ENCODE measurements at regions not wholly inside any gene's neighbourhood (a gene's known extent, or its start where the extent isn't known, plus 50 kb on each side); places are given as distances from the start of the nearest gene placed in this dataset.

- Mint-ChIP-seq H3K4me3 (no peak overlapping the region), H3K9me3 (no peaks in the 10 kb centered on the region), H3K36me3 (ENCODE audit: low read depth) (no peaks in the 10 kb centered on the region), H3K4me1 (ENCODE audit: low read depth) (no peaks in the 10 kb centered on the region), H3K27ac (no peak overlapping the region), H3K27me3 (peaks cover 6% of the 10 kb centered on the region)
- intact Hi-C loops (cut with DNase I, micrococcal nuclease) = no loop called here
- POLR2A ChIA-PET = no interaction called here
- Histone ChIP-seq H3K9me3 (ENCODE audit: control insufficient read depth in 1 of 2, insufficient read depth in 1 of 2, low read length in 2 of 2) (no peaks in the 10 kb centered on the region), H3K27ac (ENCODE audit: low read depth in 1 of 2, low read length in 2 of 2) (no peak overlapping the region), H3K27me3 (ENCODE audit: control insufficient read depth in 1 of 2, insufficient read depth in 2 of 2, low read length in 2 of 2) (no peaks in the 10 kb centered on the region), H3K36me3 (ENCODE audit: insufficient read depth, low read length) (no peaks in the 10 kb centered on the region), H3K4me1 (ENCODE audit: insufficient read depth, low read length) (no peaks in the 10 kb centered on the region), H3K4me3 (ENCODE audit: low read length) (no peak overlapping the region)
- CTCF ChIA-PET = no interaction called here
- DNase-seq (no peak), ATAC-seq (ENCODE audit: poor library complexity) (no peak)
- no peak for TF ChIP-seq CTCF (IDR thresholded peaks at IDR 0.05)
These were observed 365.7 kb downstream of the OSTF1 start for GRCh38 chr9:75454043-75454442.

- Histone ChIP-seq H3K27ac (ENCODE audit: low read depth in 1 of 2, low read length in 2 of 2) (no peak overlapping the region), H3K27me3 (ENCODE audit: control insufficient read depth in 1 of 2, insufficient read depth in 2 of 2, low read length in 2 of 2) (no peaks in the 10 kb centered on the region), H3K4me3 (ENCODE audit: low read length) (no peak overlapping the region), H3K4me1 (ENCODE audit: insufficient read depth, low read length) (no peaks in the 10 kb centered on the region), H3K9me3 (ENCODE audit: control insufficient read depth in 1 of 2, insufficient read depth in 1 of 2, low read length in 2 of 2) (no peaks in the 10 kb centered on the region), H3K36me3 (ENCODE audit: insufficient read depth, low read length) (no peaks in the 10 kb centered on the region)
- no peaks in the 10 kb centered on the region for H3K4me1 Mint-ChIP-seq (ENCODE audit: low read depth)
- H3K27me3 Mint-ChIP-seq = peaks cover 6% of the 10 kb centered on the region
- no peak overlapping the region for H3K4me3 Mint-ChIP-seq
- ChIA-PET CTCF (no interaction called here), POLR2A (interaction anchor here (0.6 kb wide), 1 partner anchor 1269 kb away, joined by 3 read pairs; no protein-coding TSS in a partner anchor)
- no peaks in the 10 kb centered on the region for H3K9me3 Mint-ChIP-seq
- DNase-seq (no peak), ATAC-seq (ENCODE audit: poor library complexity) (no peak)
- H3K27ac Mint-ChIP-seq = no peak overlapping the region
- no peak for TF ChIP-seq CTCF (IDR thresholded peaks at IDR 0.05)
- intact Hi-C loops (cut with DNase I, micrococcal nuclease) = no loop called here
- H3K36me3 Mint-ChIP-seq (ENCODE audit: low read depth) = no peaks in the 10 kb centered on the region
These were observed 366.6 kb downstream of the OSTF1 start for GRCh38 chr9:75454891-75455290.

GRCh38 chr9:75455444-75455921 lies 367.2 kb downstream of the OSTF1 start:
- H3K27ac Mint-ChIP-seq = no peak overlapping the region
- H3K27me3 Mint-ChIP-seq = peaks cover 6% of the 10 kb centered on the region
- ChIA-PET CTCF (no interaction called here), POLR2A (interaction anchor here (0.6 kb wide), 1 partner anchor 1269 kb away, joined by 3 read pairs; no protein-coding TSS in a partner anchor)
- no peak for DNase-seq
- H3K4me1 Mint-ChIP-seq (ENCODE audit: low read depth) = no peaks in the 10 kb centered on the region
- H3K9me3 Mint-ChIP-seq = no peaks in the 10 kb centered on the region
- Histone ChIP-seq H3K4me3 (ENCODE audit: low read length) (no peak overlapping the region), H3K4me1 (ENCODE audit: insufficient read depth, low read length) (no peaks in the 10 kb centered on the region), H3K27me3 (ENCODE audit: control insufficient read depth in 1 of 2, insufficient read depth in 2 of 2, low read length in 2 of 2) (no peaks in the 10 kb centered on the region), H3K9me3 (ENCODE audit: control insufficient read depth in 1 of 2, insufficient read depth in 1 of 2, low read length in 2 of 2) (no peaks in the 10 kb centered on the region), H3K36me3 (ENCODE audit: insufficient read depth, low read length) (no peaks in the 10 kb centered on the region), H3K27ac (ENCODE audit: low read depth in 1 of 2, low read length in 2 of 2) (no peak overlapping the region)
- no peak for ATAC-seq (ENCODE audit: poor library complexity)
- H3K4me3 Mint-ChIP-seq = no peak overlapping the region
- TF ChIP-seq CTCF (IDR thresholded peaks at IDR 0.05) = no peak
- intact Hi-C loops (cut with DNase I, micrococcal nuclease) = no loop called here
- H3K36me3 Mint-ChIP-seq (ENCODE audit: low read depth) = no peaks in the 10 kb centered on the region

Data from CD4-positive, alpha-beta T cell (primary cell).